ENCODE measurements at regions not wholly inside any gene's neighbourhood (a gene's known extent, or its start where the extent isn't known, plus 50 kb on each side); places are given as distances from the start of the nearest gene placed in this dataset.

- DNase-seq = no peak
These were observed 419.8 kb upstream of the THBS1 start for GRCh38 chr15:39161096-39161495.

DNA sequence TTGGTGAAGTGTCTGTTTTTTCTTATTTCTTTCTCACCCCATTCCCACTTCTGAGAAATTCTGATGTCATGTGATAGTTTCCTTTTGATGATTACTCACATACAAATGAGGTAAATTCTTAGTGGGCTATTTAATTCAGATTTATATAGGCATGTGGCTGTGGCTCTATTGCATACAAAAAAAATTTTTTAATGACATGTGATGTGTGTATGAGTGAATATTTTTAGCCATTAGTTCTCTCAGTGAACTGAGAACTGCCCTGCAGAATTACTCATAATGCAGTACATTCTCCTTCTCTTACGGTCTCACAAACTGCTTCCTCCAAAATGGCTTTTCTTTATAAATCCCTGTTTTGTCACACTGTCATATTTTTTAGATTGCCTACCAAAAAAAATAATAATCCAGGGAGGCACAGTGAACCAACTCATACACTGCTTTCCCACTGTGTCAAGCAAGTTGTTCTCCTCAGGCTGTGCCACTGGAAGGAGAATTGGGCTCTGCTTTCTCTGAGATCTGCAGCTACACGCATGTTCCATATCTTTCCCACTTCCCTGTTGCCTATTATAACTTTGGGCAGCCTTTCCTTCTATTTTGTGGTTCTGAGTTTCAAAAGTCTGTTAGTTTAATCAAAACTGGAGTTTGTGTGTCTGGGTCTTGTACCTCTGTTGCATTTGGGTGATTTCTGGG is 415.7 kb upstream of the THBS1 start:
- no peak for DNase-seq

- DNase-seq = no peak
These were observed 413.5 kb upstream of the THBS1 start for GRCh38 chr15:39167164-39168058.

DNA sequence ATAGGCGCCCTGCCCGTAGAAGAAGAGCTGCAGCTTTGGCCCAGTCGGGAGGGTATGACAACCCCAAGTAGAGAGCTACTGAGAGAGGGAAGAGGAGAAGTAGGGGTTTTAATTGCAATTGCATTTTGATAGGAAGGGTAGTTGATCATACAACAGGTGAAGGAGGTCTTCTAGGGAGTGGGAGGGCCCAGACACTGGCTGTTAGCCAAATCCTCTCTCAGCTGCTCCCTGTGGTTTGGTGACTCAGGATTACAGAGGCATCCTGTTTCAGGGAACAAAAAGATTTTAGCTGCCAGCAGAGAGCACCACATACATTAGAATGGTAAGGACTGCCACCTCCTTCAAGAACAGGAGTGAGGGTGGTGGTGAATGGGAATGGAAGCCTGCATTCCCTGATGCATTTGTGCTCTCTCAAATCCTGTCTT is 408.9 kb upstream of the THBS1 start:
- peak; percentile 60 to 86 for DNase-seq

DNA sequence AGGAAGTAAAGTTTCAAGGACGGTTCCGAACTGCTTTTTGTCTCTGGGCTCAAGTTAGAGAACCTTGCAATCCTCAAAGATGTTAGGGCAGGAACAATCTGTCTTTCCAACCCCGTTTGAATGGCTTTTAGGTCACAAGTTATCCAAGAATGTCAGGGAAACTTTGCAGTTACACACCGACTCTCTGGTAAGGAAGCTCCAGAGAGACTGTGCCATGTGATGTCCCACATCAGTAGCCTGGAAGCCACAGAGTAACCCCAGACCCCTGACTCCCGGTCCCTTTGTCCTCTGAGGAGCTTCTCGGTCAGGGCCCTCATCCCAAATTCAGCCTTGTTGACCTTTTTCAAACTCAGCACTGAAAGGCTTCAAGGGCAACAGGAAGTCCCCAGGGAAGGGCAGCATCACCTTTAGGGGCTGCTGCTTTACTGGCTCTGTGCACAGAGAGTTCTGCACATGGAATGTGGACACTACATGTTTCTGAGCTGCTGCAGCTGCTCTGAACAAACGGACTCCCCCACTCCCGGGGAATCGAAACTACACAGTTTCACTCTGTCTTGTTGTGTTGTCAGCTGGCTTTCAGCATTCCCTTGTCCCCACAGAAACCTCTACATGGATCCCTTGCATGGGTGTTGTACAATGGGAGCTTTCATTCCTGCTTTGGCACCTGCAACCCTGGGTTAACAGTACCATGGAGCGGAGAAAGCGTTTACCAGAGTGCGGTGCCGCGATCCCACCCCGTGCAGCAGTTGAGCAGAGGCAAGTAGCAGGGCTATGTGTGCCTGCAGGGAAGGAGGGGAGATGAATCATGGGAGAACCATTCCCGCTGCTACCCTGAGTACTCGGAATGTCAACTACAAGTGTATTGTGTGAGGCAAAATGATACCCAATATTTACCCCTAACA is 408.2 kb upstream of the THBS1 start:
- no peak for DNase-seq

DNA sequence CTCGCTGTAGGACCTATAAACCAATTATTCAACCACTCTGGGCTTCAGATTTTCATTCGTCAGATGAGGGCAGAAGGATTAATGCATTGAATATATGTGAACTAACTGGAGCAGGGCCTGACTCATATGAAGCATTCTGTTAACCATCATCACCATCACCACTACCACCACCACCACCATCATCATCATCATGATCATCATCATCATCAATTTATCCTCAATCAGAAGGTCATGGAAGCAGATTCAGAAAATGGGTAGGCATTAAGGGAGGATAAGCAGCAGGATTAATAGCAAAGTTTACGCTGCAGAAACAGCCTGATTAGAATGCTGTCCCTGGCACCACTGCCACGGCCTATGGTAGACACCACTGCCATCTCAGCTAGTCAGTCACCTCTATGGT is 407.5 kb upstream of the THBS1 start:
- DNase-seq = no peak

- no peak for DNase-seq
These were observed 406.5 kb upstream of the THBS1 start for GRCh38 chr15:39174332-39174731.

GRCh38 chr15:39176030-39176429 is 404.8 kb upstream of the THBS1 start:
- DNase-seq = no peak

GRCh38 chr15:39177561-39177960 is 403.3 kb upstream of the THBS1 start:
- no peak for DNase-seq

GRCh38 chr15:39180030-39180429 is 400.8 kb upstream of the THBS1 start:
- DNase-seq = no peak

DNA sequence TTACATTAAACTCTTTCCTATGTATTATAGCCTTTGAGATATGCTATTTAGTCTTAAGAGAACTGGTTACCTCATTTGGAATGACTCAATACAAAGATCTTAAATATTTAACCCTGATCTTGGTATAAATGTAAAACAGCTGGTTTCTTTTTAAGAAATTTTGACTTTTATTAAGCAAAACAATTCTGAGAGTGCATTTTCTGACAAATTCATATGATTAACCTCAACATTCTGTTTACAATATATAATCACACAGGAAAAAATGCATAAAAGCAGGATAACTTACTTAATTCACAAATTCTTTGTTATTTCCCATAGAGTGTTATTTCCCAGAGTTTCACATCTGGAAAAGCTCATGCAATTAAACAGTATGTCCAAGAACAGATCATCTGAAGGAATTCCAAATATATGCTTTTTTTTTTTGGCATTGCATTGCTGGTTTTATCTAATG is 400.4 kb upstream of the THBS1 start:
- no peak for DNase-seq

- DNase-seq = no peak
These were observed 399.7 kb upstream of the THBS1 start for GRCh38 chr15:39181056-39181747.

- no peak for DNase-seq
These were observed 398.9 kb upstream of the THBS1 start for GRCh38 chr15:39181940-39182339.

GRCh38 chr15:39183164-39183881 is 397.6 kb upstream of the THBS1 start:
- no peak for DNase-seq

- no peak for DNase-seq
These were observed 396.0 kb upstream of the THBS1 start for GRCh38 chr15:39184701-39185390.

GRCh38 chr15:39188314-39188713 is 392.6 kb upstream of the THBS1 start:
- no peak for DNase-seq

DNA sequence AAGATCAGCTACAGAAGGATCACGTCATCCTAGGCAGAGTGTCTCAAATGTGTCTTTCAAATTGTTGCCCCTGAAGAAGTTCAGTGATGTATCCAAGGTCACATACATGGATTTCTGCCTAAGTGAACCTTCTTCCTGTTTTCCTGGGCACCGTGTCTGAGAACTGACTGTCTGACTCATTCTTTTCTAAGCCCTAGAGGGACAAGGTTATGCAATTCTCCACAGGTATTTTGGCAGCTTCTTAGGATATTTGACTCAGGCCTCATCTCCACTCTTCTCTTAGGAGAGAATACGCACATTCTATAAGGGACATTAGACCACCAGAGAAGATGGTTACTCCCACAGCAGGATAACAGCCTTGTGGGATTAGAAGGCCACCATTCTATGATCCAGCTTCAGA is 391.9 kb upstream of the THBS1 start:
- DNase-seq = peak; percentile 11 to 75

DNA sequence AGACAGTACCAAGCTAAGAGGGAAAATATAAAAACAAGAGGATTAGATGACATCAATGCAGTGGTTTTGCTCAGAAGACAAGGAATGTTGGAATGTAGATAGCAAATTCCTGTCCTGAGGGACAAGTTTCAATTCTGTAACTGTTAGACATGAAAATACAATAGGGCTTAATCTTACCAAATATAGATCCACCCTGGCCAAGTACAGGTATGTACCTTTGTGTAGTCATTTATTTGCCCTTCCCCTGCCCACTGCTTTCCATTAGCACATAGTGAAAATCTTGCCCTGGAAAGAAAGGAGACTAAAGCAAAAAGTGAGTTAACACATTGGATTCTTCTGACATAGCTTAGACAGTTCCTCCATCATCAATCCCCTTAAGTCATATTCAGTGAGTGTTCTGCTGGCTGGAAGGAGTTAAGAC is 389.0 kb upstream of the THBS1 start:
- peak in 1 of 2 experiments; percentile 32 for DNase-seq

DNA sequence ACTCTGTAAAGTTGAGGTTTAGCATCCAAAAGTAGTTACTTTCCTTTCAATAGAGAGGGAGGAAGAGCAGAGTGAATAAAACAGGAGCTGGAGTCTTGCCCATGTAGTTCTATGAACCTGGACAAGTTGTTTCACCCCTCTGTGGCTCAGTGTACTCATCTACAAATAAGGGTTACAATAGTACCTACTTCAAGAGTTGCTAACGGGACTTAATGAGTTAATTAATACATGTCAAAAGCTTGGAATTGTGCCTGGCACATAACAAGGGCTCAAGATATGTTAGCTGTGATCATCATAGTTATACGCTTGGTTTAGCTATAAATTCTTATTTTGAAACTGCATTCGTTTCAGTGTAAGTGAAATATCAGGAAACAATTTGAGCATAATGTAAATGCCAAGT is 388.5 kb upstream of the THBS1 start:
- no peak for DNase-seq

DNA sequence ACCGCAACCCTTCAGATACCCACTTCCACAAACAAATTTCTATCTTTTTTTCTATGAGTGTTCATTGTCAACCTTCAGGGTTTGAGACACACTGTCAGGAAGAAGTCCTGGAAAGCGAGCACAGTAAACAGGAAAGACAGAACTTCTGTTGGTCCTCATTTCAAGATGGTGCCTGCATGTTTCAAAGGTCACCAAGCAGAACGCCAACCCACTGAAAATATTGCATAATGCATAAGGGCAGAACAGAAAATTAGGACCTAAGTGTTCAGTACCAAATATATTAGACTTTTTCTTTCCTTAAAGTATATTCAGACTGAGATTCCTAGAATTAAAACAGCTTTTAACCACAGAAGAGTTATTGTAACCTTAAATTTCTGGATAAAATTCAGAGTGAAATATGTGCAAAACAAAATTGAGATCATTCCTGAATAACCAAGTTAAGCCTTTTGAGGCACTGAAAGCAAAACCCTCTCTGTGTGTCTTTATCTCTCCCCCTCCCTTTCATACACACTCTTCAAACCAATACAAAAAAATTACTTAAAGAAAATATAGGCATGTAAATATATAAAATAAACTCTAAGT is 387.8 kb upstream of the THBS1 start:
- no peak for DNase-seq

DNA sequence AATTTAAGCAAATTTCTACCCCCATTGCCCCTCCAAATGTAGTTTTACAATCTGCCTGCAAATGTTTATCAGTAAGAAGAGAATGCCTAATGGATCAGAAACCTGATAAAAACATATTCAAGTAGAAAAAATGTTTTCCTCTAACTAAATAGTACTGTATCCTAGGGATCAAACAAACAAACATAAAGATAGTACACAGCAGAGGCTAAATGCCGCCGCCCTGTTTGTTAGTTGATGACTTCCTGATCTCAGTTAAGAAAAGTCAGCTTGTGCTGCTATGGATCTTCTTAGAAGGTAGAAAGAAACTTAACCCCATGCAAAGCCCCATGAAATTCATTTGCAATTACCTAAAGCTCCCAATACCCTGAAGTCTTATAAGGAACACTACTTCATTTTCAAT is 387.3 kb upstream of the THBS1 start:
- peak in 1 of 2 experiments; percentile 4 for DNase-seq
